ENCODE measurements at regions not wholly inside any gene's neighbourhood (a gene's known extent, or its start where the extent isn't known, plus 50 kb on each side); places are given as distances from the start of the nearest gene placed in this dataset.

- Histone ChIP-seq H3K79me2 (ENCODE audit: control insufficient read depth, low read length) (no peaks in the 10 kb centered on the region), H3K4me1 (ENCODE audit: control insufficient read depth, low read length) (no peaks in the 10 kb centered on the region), H4K20me1 (ENCODE audit: control insufficient read depth, insufficient read depth, low read depth, low read length) (no peaks in the 10 kb centered on the region), H3K9me3 (ENCODE audit: control insufficient read depth, insufficient read depth, low read length) (no peaks in the 10 kb centered on the region), H3K27me3 (ENCODE audit: control insufficient read depth, low read length) (no peaks in the 10 kb centered on the region), H3K27ac (ENCODE audit: low read depth, low read length) (no peak overlapping the region), H3F3A (ENCODE audit: control insufficient read depth, insufficient read depth) (no peaks in the 10 kb centered on the region), H3K4me3 (ENCODE audit: low read length) (no peak overlapping the region), H3K36me3 (ENCODE audit: control insufficient read depth, low read length) (no peaks in the 10 kb centered on the region), H3K4me2 (ENCODE audit: low read length) (no peak overlapping the region), H3K9me2 (replicated peaks; ENCODE audit: control insufficient read depth, low read length) (no peaks in the 10 kb centered on the region)
- TF ChIP-seq EZH2phosphoT487 (IDR thresholded peaks at IDR 0.05; ENCODE audit: borderline replicate concordance, low read length) (no peak), CTCF (IDR thresholded peaks at IDR 0.05; ENCODE audit: low read depth, low read length, poor library complexity, severe bottlenecking) (no peak)
Measured at GRCh38 chr7:125399408-125399807, 469.8 kb upstream of the POT1 start.

- no peaks in the 10 kb centered on the region for H4K20me1 ChIP-seq (ENCODE audit: control insufficient read depth, insufficient read depth, low read depth, low read length)
- H3K36me3 ChIP-seq (ENCODE audit: control insufficient read depth, low read length): no peaks in the 10 kb centered on the region
- H3K9me3 ChIP-seq (ENCODE audit: control insufficient read depth, insufficient read depth, low read length): no peaks in the 10 kb centered on the region
- no peaks in the 10 kb centered on the region for H3K4me1 ChIP-seq (ENCODE audit: control insufficient read depth, low read length)
- H3K4me2 ChIP-seq (ENCODE audit: low read length): no peak overlapping the region
- H3K27ac ChIP-seq (ENCODE audit: low read depth, low read length): no peak overlapping the region
- H3K27me3 ChIP-seq (ENCODE audit: control insufficient read depth, low read length): no peaks in the 10 kb centered on the region
- H3F3A ChIP-seq (ENCODE audit: control insufficient read depth, insufficient read depth): no peaks in the 10 kb centered on the region
- no peak for TF ChIP-seq EZH2phosphoT487 (IDR thresholded peaks at IDR 0.05; ENCODE audit: borderline replicate concordance, low read length)
- TF ChIP-seq CTCF (IDR thresholded peaks at IDR 0.05; ENCODE audit: low read depth, low read length, poor library complexity, severe bottlenecking): no peak
- H3K9me2 ChIP-seq (replicated peaks; ENCODE audit: control insufficient read depth, low read length): no peaks in the 10 kb centered on the region
- no peak overlapping the region for H3K4me3 ChIP-seq (ENCODE audit: low read length)
- no peaks in the 10 kb centered on the region for H3K79me2 ChIP-seq (ENCODE audit: control insufficient read depth, low read length)
Measured at GRCh38 chr7:125396466-125397151, 467.0 kb upstream of the POT1 start.

- Histone ChIP-seq H3K4me2 (ENCODE audit: low read length) (no peak overlapping the region), H3K4me1 (ENCODE audit: control insufficient read depth, low read length) (no peaks in the 10 kb centered on the region), H3K4me3 (ENCODE audit: low read length) (no peak overlapping the region), H3K79me2 (ENCODE audit: control insufficient read depth, low read length) (no peaks in the 10 kb centered on the region), H3F3A (ENCODE audit: control insufficient read depth, insufficient read depth) (no peaks in the 10 kb centered on the region), H3K27ac (ENCODE audit: low read depth, low read length) (no peak overlapping the region), H4K20me1 (ENCODE audit: control insufficient read depth, insufficient read depth, low read depth, low read length) (no peaks in the 10 kb centered on the region), H3K27me3 (ENCODE audit: control insufficient read depth, low read length) (no peaks in the 10 kb centered on the region), H3K9me3 (ENCODE audit: control insufficient read depth, insufficient read depth, low read length) (no peaks in the 10 kb centered on the region), H3K36me3 (ENCODE audit: control insufficient read depth, low read length) (no peaks in the 10 kb centered on the region), H3K9me2 (replicated peaks; ENCODE audit: control insufficient read depth, low read length) (no peaks in the 10 kb centered on the region)
- TF ChIP-seq CTCF (IDR thresholded peaks at IDR 0.05; ENCODE audit: low read depth, low read length, poor library complexity, severe bottlenecking) (no peak), EZH2phosphoT487 (IDR thresholded peaks at IDR 0.05; ENCODE audit: borderline replicate concordance, low read length) (no peak)
Measured at GRCh38 chr7:125391921-125392320, 462.3 kb upstream of the POT1 start.

Measured in DOHH2 (cell line).